Loucy (cell line): ENCODE measurements at regions not wholly inside any gene's neighbourhood (a gene's known extent, or its start where the extent isn't known, plus 50 kb on each side); places are given as distances from the start of the nearest gene placed in this dataset.
"Not testable (repeated sequence)": the region's sequence is repeated elsewhere in the genome, so short reads cannot be mapped to it uniquely, and the experiment has no call there.

ENCODE experiments used
- EZH2phosphoT487 ChIP-seq: fragments of 200-600 bp; IDR thresholded peaks from 2 replicates; pipeline ENCODE4 v1.6.1; 2018; ENCODE audit warnings: antibody characterized with exemption, mild to moderate bottlenecking, moderate library complexity, borderline replicate concordance
- TF ChIP-seq, protein P1 (sequence below): fragments of 200-600 bp; sonication (generic); conservative IDR thresholded peaks from 2 replicates; pipeline ENCODE4 v1.5.1; 2014; ENCODE audit warnings: mild to moderate bottlenecking, antibody characterized with exemption, low read length

DNA sequence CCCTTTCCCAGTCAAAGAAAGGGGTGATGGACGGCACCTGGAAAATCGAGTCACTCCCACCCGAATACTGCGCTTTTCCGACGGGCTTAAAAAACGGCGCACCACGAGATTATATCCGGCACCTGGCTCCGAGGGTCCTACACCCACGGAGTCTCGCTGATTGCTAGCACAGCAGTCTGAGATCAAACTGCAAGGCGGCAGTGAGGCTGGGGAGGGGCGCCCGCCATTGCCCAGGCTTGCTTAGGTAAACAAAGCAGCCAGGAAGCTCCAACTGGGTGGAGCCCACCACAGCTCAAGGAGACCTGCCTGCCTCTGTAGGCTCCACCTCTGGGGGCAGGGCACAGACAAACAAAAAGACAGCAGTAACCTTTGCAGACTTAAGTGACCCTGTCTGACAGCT is 317.7 kb upstream of the GJE1 start:
- TF ChIP-seq, protein P1, sequence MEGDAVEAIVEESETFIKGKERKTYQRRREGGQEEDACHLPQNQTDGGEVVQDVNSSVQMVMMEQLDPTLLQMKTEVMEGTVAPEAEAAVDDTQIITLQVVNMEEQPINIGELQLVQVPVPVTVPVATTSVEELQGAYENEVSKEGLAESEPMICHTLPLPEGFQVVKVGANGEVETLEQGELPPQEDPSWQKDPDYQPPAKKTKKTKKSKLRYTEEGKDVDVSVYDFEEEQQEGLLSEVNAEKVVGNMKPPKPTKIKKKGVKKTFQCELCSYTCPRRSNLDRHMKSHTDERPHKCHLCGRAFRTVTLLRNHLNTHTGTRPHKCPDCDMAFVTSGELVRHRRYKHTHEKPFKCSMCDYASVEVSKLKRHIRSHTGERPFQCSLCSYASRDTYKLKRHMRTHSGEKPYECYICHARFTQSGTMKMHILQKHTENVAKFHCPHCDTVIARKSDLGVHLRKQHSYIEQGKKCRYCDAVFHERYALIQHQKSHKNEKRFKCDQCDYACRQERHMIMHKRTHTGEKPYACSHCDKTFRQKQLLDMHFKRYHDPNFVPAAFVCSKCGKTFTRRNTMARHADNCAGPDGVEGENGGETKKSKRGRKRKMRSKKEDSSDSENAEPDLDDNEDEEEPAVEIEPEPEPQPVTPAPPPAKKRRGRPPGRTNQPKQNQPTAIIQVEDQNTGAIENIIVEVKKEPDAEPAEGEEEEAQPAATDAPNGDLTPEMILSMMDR, result not testable (repeated sequence)
- TF ChIP-seq EZH2phosphoT487, result not testable (repeated sequence)
